GM12873 (cell line): ENCODE measurements at regions not wholly inside any gene's neighbourhood (a gene's known extent, or its start where the extent isn't known, plus 50 kb on each side); places are given as distances from the start of the nearest gene placed in this dataset.

Source experiments
- CTCF ChIP-seq: IDR thresholded peaks from 2 replicates; pipeline ENCODE4 v1.5.1; 2012; ENCODE audit warnings: low read depth, mild to moderate bottlenecking, moderate library complexity, low read length, control low read depth; ENCODE audit not compliant: insufficient read depth; ENCODE audit errors: missing control alignments

DNA sequence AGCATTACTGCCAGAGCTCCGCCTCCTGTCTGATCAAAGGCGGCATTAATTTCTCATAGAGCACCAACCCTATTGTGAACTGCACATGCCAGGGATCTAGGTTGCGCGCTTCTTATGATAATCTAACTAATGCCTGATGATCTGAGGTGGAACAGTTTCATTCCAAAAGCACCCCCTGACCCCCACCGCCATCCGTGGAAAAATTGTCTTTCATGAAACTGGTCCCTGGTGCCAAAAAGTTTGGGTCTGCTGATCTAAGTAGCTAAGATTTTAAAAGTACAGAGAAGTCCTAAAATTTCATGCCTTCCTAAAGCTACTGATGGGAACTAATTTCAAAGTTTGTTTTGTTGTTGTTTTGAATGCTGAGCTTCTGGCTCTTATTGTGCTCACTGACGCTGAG lies 281.6 kb downstream of the PRL start:
- TF ChIP-seq CTCF = no peak

DNA sequence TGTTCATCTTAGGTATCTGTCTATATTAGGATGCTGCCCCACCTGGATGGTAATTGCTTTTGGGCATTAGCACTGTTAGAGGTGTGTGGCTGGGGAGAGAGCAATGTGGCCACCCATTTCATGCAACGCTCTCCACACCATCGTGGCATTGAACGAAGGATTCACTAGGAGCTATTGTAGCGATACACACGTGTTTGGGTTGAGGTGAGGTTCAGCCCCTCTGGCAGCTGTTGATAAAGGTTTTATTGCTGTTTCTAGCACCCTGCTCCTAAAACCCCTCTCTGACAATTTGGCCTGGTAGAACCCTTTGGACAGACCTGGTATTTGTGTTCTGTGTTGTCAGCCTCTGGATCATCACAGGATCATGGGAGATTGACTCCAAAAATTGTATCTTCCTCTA lies 280.9 kb downstream of the PRL start:
- no peak for TF ChIP-seq CTCF

GRCh38 chr6:22017272-22017671 lies 279.6 kb downstream of the PRL start:
- no peak for TF ChIP-seq CTCF

DNA sequence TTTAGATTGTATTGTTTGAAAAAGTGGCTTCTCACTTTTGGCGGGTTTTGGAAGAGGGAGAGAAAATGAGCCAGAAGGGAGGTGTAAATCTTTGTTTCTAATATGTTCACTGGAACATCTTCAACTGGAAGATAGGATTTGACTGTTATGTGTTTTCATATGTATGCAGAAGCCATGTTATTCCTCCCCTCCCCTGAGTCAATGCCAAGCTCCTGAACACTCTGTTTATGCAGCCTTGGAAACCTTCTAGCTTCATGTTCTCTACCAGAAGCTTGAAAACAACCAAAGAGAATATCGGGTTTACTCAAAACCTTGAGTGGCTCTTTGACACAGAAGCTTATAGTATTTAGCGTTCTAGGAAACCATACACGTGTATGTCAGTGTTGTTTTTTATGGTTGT lies 279.1 kb downstream of the PRL start:
- TF ChIP-seq CTCF = no peak

- TF ChIP-seq CTCF = no peak
Measured at GRCh38 chr6:22019857-22020256, 277.0 kb downstream of the PRL start.

GRCh38 chr6:22020299-22021003 lies 276.4 kb downstream of the PRL start:
- TF ChIP-seq CTCF = no peak

- no peak for TF ChIP-seq CTCF
Measured at GRCh38 chr6:22021966-22022365, 274.9 kb downstream of the PRL start.
